Spleen (tissue), 7 donors: ENCODE measurements at regions not wholly inside any gene's neighbourhood (a gene's known extent, or its start where the extent isn't known, plus 50 kb on each side); places are given as distances from the start of the nearest gene placed in this dataset.

Source experiments
- CTCF ChIP-seq, 11 experiments: fragments of 200-600 bp in 7 of 11; fragments of 450-650 bp in 4 of 11; sonication (generic) in 4 of 11; IDR thresholded peaks in 8 of 11; conservative IDR thresholded peaks in 3 of 11; 1 replicate in 7 of 11; 2 replicates in 4 of 11; pipeline versions ENCODE4 v1.4.0 to v1.8.0; 2016 to 2021; ENCODE audit warnings: antibody characterized with exemption in 11 of 11, inconsistent platforms in 4 of 11, mild to moderate bottlenecking in 1 of 11
- POLR2AphosphoS5 ChIP-seq, 3 donors: sonication (generic); formaldehyde crosslinking; IDR thresholded peaks; one replicate each; pipeline ENCODE4 v1.5.1; 2017; ENCODE audit warnings: antibody characterized with exemption in 3 of 3
- donor health status: DM: no; HTN: no; CAD: no; lungs with moderate emphysema.
- donor health status: DM: no; HTN: no; CAD: no.
- donor health status: DM: no; HTN: no; CAD: no.

- TF ChIP-seq POLR2AphosphoS5 (IDR thresholded peaks at IDR 0.05) (no peak), CTCF (IDR thresholded peaks at IDR 0.05 in 8 of 11, conservative IDR thresholded peaks at IDR 0.05 in 3 of 11) (no peak)
Observed at GRCh38 chr1:229086686-229087085, 184.2 kb upstream of the RAB4A start.
